Gastrocnemius medialis (tissue), 4 donors: ENCODE measurements at regions not wholly inside any gene's neighbourhood (a gene's known extent, or its start where the extent isn't known, plus 50 kb on each side); places are given as distances from the start of the nearest gene placed in this dataset.

Experiments used
- POLR2A ChIP-seq, 2 donors: fragments of 450-650 bp; IDR thresholded peaks; one replicate each; pipeline ENCODE4 v1.6.1; 2017; ENCODE audit warnings: antibody characterized with exemption in 2 of 2, mild to moderate bottlenecking in 2 of 2, moderate library complexity in 2 of 2
- TF ChIP-seq, protein P1 (sequence below), 5 experiments: fragments of 450-650 bp in 3 of 5; fragments of 200-600 bp in 2 of 5; sonication (generic) in 2 of 5; IDR thresholded peaks in 4 of 5; conservative IDR thresholded peaks in 1 of 5; 1 replicate in 4 of 5; 2 replicates in 1 of 5; pipeline ENCODE4 v1.5.1; 2016 to 2019; ENCODE audit warnings: antibody characterized with exemption in 5 of 5, mild to moderate bottlenecking in 3 of 5, moderate library complexity in 3 of 5

DNA sequence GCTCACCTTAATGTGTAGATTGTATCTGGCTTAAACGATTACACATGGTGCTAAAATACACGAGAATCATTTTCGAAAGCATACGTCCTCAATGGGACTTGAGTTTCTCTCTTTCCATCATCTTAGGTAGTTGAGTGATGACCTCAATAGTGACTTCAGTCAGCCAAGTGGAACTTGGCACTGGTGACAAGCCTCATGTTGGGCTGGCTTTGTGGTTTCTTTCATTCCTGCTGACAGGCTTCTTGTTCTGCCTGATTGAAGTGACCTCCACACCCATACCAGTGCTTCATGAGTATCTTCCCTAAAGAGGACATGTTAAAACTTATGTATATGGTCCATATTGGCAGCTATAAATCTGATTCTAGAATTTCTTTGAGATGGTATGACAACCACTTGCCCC is 159.1 kb upstream of the WDR1 start:
- TF ChIP-seq, protein P1, sequence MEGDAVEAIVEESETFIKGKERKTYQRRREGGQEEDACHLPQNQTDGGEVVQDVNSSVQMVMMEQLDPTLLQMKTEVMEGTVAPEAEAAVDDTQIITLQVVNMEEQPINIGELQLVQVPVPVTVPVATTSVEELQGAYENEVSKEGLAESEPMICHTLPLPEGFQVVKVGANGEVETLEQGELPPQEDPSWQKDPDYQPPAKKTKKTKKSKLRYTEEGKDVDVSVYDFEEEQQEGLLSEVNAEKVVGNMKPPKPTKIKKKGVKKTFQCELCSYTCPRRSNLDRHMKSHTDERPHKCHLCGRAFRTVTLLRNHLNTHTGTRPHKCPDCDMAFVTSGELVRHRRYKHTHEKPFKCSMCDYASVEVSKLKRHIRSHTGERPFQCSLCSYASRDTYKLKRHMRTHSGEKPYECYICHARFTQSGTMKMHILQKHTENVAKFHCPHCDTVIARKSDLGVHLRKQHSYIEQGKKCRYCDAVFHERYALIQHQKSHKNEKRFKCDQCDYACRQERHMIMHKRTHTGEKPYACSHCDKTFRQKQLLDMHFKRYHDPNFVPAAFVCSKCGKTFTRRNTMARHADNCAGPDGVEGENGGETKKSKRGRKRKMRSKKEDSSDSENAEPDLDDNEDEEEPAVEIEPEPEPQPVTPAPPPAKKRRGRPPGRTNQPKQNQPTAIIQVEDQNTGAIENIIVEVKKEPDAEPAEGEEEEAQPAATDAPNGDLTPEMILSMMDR (IDR thresholded peaks at IDR 0.05 in 4 of 5, conservative IDR thresholded peaks at IDR 0.05 in 1 of 5): no peak
- TF ChIP-seq POLR2A (IDR thresholded peaks at IDR 0.05): no peak
